PFSK-1 (cell line): ENCODE measurements at regions not wholly inside any gene's neighbourhood (a gene's known extent, or its start where the extent isn't known, plus 50 kb on each side); places are given as distances from the start of the nearest gene placed in this dataset.

Experiments
- FOXP2 ChIP-seq: optimal IDR thresholded peaks from 2 replicates; pipeline ENCODE3; 2011; ENCODE audit warnings: borderline replicate concordance, control low read depth, inconsistent platforms; ENCODE audit not compliant: insufficient read depth; ENCODE audit errors: extremely low read length, extremely low read depth
- POLR2AphosphoS5 ChIP-seq: IDR thresholded peaks from 2 replicates; pipeline ENCODE4 v1.6.1; 2012; ENCODE audit warnings: low read depth, mild to moderate bottlenecking, control low read depth, low read length, moderate library complexity
- REST ChIP-seq, 2 experiments: IDR thresholded peaks; 2 replicates each; pipeline versions ENCODE4 v1.6.1 to v1.8.0; 2011 to 2012; ENCODE audit warnings: low read depth in 2 of 2, low read length in 2 of 2, control low read depth in 1 of 2, inconsistent platforms in 1 of 2, mild to moderate bottlenecking in 1 of 2, moderate library complexity in 1 of 2; ENCODE audit not compliant: insufficient read depth in 1 of 2
- SIN3A ChIP-seq: IDR thresholded peaks from 2 replicates; pipeline ENCODE4 v1.6.1; 2012; ENCODE audit warnings: mild to moderate bottlenecking, low read length, moderate library complexity, borderline replicate concordance; ENCODE audit not compliant: insufficient read depth
- TAF1 ChIP-seq: IDR thresholded peaks from 2 replicates; pipeline ENCODE4 v1.6.1; 2012; ENCODE audit warnings: low read length, control low read depth, borderline replicate concordance; ENCODE audit not compliant: insufficient read depth

- TF ChIP-seq POLR2AphosphoS5, result no peak
- no peak for TF ChIP-seq FOXP2
- TF ChIP-seq SIN3A, result no peak
- TF ChIP-seq TAF1, result no peak
- TF ChIP-seq REST (IDR thresholded peaks at IDR 0.05; ENCODE audit: insufficient read depth in 1 of 2, low read depth in 2 of 2, low read length in 2 of 2), result no peak
These were observed 97.1 kb upstream of the MAP4K3 start for GRCh38 chr2:39534095-39534711.

GRCh38 chr2:39535636-39536185, 98.6 kb upstream of the MAP4K3 start:
- no peak for TF ChIP-seq FOXP2
- no peak for TF ChIP-seq TAF1
- TF ChIP-seq REST (IDR thresholded peaks at IDR 0.05; ENCODE audit: insufficient read depth in 1 of 2, low read depth in 2 of 2, low read length in 2 of 2), result no peak

- no peak for TF ChIP-seq POLR2AphosphoS5
- TF ChIP-seq TAF1, result no peak
- no peak for TF ChIP-seq FOXP2
- TF ChIP-seq REST (IDR thresholded peaks at IDR 0.05; ENCODE audit: insufficient read depth in 1 of 2, low read depth in 2 of 2, low read length in 2 of 2), result no peak
- TF ChIP-seq SIN3A, result no peak
These were observed 100.1 kb upstream of the MAP4K3 start for GRCh38 chr2:39537150-39537549.

- TF ChIP-seq SIN3A (no peak), POLR2AphosphoS5 (no peak), FOXP2 (no peak), REST (IDR thresholded peaks at IDR 0.05; ENCODE audit: insufficient read depth in 1 of 2, low read depth in 2 of 2, low read length in 2 of 2) (no peak), TAF1 (no peak)
These were observed 101.6 kb upstream of the MAP4K3 start for GRCh38 chr2:39538718-39539117.

GRCh38 chr2:39540414-39540813, 103.3 kb upstream of the MAP4K3 start:
- TF ChIP-seq POLR2AphosphoS5, result no peak
- TF ChIP-seq REST (IDR thresholded peaks at IDR 0.05; ENCODE audit: insufficient read depth in 1 of 2, low read depth in 2 of 2, low read length in 2 of 2), result no peak
- no peak for TF ChIP-seq SIN3A
- TF ChIP-seq FOXP2, result no peak
- no peak for TF ChIP-seq TAF1
